CD1c-positive myeloid dendritic cell (primary cell): ENCODE measurements at regions not wholly inside any gene's neighbourhood (a gene's known extent, or its start where the extent isn't known, plus 50 kb on each side); places are given as distances from the start of the nearest gene placed in this dataset.

ENCODE experiments used
- DNase-seq: peaks from one replicate; pipeline ENCODE4 v3.0.0-alpha.2; 2016; ENCODE audit errors: extremely low spot score

DNA sequence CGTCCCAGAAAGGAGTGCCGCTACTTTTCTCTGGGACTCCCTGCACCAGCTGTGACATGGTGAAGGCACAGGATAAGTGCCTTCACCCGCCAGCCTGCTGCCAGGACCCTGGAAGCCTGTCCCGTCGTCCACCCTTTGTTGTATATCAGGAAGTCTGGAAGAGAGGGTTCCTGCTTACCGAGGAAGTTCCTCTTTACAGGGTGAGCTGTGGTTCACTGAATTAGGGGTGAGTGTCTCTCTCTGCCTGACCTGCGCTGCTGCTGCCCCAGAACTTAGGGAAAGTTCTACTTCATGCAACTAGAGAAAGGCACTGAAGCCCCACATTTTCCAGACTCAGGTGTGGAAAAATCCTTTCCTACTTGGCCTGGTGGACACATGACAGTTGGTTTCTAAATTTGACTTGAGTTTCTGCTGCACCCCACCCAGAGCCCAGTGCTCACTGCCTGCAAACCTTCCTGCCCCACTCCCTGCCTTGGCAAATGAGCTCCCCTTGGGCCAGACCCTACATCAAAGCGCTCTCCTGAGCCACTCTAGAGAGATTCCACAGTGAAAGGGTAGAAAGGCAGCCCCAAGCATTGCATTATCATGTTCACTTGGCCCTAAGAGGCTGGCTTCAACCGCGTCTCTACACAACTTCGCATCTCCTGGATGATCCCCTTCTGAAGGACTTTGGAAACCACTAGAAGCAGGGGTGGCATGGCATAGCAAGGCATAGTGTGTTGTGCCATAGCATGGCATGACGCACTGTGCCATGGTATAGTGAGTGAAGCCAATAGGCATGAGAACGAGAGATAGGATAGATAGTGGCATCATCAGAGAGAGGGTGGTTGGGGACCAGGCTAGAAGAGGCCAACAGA is 215.8 kb upstream of the CDYL start:
- peak; percentile 42 for DNase-seq

GRCh38 chr6:4559281-4559875 is 216.8 kb upstream of the CDYL start:
- DNase-seq = no peak

DNA sequence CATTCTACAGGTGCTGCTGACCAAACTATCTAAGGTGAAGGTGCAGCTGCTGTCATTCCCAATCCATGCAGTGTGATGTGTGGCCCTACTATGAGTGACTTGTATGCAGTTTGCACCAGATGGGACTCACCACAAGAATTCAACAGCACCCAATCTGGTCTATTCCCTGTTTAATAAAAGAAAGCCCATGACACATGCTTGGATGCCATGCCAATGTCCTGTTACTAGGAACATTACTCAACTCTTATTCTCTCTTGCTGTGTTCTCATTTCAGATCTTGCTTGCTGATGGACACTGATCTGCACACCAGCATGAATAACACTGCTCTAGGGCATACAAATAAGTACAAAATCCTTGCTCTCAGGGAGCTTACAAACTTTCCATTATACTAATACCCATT is 221.6 kb upstream of the CDYL start:
- no peak for DNase-seq

DNA sequence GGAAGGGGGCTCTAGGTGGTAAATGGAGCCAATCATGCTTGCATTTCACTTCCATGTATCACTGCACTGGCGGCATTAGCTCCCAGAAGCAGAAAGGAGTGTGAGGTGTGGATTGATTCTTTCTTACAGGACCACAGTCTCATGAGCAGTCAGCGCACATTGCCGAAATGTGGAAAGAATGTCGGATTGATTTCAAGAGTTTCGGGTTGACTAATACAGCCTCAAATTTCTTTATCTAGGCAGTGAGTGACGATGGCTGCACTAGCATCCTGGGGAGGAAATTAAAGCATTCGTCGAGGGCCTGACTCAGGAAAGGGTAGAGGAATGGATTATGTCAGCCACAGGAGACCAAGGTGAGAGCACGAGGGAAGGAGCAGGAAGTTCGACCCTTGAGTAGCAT is 222.8 kb upstream of the CDYL start:
- DNase-seq = no peak

DNA sequence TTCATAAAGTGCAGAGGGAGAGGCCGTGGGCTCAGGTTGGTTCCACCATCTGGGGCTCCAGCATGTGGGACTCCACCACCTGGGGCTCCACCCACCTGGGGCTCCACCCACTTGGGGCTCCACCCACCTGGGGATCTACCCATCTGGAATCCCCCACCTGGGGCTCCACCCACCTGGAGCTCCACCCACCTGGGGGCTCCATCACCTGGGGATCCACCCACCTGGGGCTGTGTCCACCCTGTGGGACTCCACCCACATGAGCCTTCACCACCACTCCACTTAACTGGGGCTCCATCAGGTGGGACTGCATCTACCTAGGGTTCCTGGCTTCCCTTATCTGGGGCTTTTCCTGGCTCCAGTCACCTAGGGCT is 226.0 kb upstream of the CDYL start:
- no peak for DNase-seq

DNA sequence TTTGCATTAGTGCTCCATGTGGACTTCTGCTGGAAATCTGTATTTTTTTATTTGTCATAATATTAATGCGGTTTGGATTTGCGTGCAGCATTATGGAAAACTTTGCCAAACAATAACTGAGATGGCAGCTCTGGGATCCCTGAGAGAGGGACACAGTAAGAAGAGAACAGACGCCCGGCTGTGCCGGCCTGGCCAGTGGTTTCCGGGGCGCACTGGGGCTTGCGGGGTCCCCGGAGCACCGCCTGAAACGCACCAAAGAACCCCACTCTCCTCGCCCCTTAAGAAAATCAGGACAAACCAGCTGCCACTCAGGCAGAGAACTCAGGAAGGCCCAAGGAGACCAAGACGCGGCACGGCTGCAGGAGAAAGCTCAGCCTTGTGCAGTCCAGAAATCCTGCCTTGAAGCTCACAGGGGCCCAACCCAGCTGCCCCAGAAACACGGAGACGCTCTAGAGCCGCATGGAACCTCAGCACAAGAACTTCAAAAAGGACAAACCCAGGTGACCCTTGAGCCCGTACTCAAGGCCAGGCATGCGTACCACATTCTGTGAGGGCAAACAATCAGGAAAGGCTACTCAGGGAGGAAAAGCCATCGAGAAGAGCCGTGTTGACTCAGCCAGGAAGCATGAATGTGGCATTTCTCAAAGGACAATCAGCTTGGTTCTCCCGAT is 226.5 kb upstream of the CDYL start:
- DNase-seq = no peak

DNA sequence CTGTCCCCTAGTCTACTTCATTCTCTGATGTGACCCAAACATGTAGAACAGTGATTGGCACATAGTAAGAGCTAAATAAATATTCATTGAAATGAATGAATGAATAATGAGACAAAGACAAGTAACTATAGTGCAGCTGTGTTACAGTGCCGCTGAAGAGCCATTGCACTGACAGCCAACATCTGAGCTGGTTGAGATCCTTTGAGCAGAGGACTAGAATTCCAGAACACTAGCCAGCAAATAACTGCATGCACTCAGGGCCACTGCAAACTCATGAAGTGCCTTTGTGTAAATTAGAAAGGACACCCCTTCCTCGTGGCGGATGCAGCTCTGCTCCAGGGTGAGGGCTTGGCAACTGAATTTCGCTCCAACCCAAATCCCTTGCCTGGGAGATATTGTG is 230.3 kb upstream of the CDYL start:
- no peak for DNase-seq

DNA sequence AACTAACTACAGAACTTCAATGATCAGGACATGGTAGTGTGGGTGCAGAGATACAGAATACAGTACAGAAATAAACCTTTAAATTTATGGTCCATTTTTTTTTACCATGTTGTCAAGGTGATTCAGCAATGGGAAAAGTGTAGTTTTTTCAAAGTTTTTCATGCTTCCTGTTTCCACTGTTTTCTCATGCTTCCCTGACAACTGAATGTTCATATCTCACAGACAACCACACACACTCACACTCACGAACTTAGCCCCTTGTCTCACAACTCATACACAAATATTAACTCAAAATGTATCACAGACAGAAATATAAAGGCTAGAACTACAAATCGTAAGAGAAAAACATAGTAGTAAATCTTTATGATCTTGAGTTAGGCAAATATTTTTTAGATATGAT is 232.6 kb upstream of the CDYL start:
- no peak for DNase-seq

DNA sequence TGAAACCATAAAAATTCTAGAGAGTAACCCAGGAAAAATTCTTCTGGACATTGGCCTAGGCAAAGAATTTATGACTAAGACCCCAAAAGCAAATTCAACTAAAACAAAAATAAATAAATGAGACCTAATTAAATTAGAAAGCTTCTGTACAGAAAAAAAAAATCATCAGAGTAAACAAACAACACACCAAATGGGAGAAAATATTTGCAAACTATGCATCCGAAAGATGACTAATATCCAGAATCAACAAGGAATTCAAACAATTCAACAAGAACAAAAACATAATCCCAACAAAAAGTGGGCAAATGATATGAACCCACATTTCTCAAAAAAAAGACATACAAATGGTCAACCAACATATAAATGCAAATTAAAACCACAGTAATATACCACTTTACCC is 242.6 kb upstream of the CDYL start:
- DNase-seq = no peak

GRCh38 chr6:4531406-4531805 is 244.8 kb upstream of the CDYL start:
- no peak for DNase-seq

DNA sequence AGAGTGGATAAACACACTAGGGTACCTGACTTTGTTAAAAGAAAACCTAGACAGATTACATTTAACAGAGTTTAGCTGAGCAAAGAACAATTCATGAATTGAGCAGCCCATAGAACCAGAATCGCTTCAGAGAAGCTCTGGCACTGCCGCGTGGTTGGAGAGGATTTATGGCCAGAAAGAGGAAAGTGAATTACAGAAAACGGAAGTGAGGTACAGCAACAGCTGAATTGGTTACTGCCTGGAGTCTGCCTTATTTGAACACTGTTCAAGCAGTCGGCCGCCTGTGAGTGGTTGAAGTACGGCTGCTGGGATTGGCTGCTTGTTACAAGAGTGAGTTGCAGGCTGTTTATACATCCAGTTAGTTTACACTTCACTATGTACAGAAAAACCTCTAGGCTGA is 253.8 kb upstream of the CDYL start:
- DNase-seq = peak; percentile 57

DNA sequence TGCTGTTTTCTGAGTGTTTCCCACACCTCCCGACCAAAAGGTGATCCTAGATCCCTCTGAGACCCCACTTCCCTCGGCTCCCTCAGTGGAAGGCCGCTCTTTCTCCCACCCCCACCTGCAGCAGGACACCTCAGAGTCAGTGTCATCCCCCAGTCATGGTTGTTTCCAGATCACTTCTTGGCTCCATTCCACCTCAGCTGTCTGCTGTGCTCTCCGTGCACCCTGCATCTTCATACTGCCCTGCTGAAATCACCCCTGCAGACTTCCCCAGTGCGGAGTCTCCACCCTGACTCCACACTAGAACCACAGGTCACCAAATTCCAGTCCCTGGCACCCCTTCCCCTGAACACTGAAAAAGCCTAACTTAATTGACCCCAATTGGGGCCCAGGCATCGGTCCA is 255.1 kb upstream of the CDYL start:
- DNase-seq = no peak

- peak; percentile 1 for DNase-seq
These were observed 257.7 kb upstream of the CDYL start for GRCh38 chr6:4518506-4518905.

GRCh38 chr6:4516206-4516605 is 260.0 kb upstream of the CDYL start:
- no peak for DNase-seq

- no peak for DNase-seq
These were observed 262.6 kb upstream of the CDYL start for GRCh38 chr6:4513561-4513960.

GRCh38 chr6:4512051-4512471 is 264.1 kb upstream of the CDYL start:
- DNase-seq = no peak

GRCh38 chr6:4511641-4512020 is 264.6 kb upstream of the CDYL start:
- DNase-seq = no peak

DNA sequence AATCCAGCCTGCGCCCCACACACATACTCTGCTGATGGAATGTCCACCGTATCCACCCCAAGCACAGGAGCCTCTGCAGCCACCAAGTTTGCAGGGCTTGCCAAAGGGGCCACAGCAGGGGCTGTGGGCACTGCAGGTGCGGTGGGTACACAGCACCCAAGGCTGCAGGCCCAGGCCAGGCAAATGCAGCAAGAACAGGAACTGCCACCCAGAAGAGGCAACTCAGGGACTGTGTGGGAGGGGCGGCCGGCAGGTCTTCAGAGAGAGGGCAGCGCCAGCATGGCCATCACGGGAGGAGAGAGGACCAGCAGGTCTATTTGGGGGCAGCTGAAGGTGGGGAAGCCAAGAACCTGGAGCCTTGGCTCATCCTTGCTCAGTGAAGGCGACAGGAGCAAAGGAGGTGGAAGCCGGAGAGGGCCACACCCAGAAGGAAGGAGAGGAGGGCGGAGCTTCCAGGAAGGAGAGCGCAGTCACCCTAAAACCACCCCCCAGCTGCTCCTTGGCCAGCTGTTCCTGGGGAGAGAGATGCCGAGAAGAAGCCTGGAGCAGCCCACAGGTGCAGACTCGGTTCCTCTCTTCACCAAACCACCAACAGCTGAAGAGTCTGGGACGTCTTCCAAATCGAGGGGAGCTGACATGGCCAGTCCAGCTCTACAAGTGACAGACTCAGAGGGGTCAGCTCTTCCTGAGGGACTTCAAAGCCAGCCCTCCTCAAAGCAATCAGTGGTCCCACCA is 265.1 kb upstream of the CDYL start:
- DNase-seq = no peak

GRCh38 chr6:4510317-4510716 is 265.9 kb upstream of the CDYL start:
- no peak for DNase-seq

DNA sequence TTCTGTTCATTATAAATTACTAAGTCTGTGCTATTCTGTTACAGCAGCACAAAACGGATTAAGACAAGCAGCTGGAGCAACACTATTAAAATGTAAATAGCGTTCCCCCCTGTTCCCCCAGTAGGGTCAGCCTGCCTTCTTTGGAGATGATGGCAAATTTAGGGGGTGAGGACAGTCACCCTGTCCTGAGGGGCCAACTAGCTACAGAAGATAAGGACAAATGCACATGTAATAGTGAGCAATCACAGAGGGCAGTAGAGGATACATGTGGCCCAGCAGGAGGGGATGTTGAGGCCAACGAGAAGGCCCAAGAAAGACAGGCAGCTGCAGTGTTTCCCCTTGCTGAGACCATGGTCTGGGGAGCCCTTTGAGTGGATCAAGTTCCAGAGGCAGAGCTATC is 266.7 kb upstream of the CDYL start:
- no peak for DNase-seq

GRCh38 chr6:4506792-4507191 is 269.4 kb upstream of the CDYL start:
- DNase-seq = no peak

DNA sequence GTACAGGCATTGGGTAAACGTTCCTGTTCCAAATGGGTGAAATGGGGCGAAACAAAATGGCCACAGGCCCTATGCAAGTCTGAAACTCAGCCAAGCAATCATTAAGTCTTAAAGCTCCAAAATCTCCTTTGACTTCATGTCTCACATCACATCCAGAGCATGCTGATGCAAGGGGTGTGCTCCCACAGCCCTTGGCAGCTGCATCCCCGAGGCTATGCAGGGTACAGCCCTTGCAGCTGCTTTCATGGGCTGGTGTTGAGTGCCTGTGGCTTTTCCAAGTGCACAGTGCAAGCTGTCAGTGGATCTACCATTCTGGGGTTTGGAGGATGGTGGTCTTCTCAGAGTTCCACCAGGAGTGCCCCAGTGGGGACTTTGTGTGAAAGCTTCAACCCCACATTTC is 270.0 kb upstream of the CDYL start:
- no peak for DNase-seq

DNA sequence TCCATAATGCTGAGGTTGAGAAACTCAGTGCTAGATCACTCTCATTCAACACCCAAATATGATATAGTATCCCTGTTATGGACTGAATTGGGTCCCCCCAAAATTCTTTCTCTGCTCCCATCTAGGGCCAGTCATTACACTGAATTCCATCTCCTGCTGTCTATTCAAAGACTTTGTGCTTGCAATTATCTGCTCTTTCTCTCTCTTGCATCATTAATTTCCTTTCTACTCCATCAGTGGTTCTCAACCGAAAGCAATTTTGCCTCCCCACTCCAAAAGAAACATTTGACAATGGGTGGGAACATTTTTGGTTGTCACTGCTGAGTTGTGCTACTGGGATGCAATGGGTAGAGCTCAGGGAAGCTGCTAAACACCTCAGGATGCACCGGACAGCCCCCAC is 271.5 kb upstream of the CDYL start:
- no peak for DNase-seq
